Astrocyte of the spinal cord (primary cell): ENCODE measurements at regions not wholly inside any gene's neighbourhood (a gene's known extent, or its start where the extent isn't known, plus 50 kb on each side); places are given as distances from the start of the nearest gene placed in this dataset.

Source experiments
- DNase-seq: peaks from one replicate; pipeline ENCODE4 v3.0.0; 2011; ENCODE audit warnings: low read depth, low spot score
- H3K4me3 ChIP-seq: 2 replicates; pipeline ENCODE4 v1.5.1; 2011; ENCODE audit warnings: low read depth, mild to moderate bottlenecking, low read length, moderate library complexity
- CTCF ChIP-seq: IDR thresholded peaks from 2 replicates; pipeline ENCODE4 v1.5.1; 2012; ENCODE audit warnings: low read depth, mild to moderate bottlenecking, low read length, inconsistent platforms
- in situ Hi-C: cut with HindIII; loops from 2 replicates; pipeline ENCODE4 v1.10.0; 2017; ENCODE audit warnings: low sequenced_read_pairs

- no peak for DNase-seq
- H3K4me3 ChIP-seq = no peak overlapping the region
- no peak for TF ChIP-seq CTCF
- in situ Hi-C loops = no loop called here
These were observed 703.1 kb downstream of the MCTP2 start for GRCh38 chr15:94934440-94934839.

GRCh38 chr15:94937242-94937641, 705.9 kb downstream of the MCTP2 start:
- in situ Hi-C loops = no loop called here
- no peak overlapping the region for H3K4me3 ChIP-seq
- DNase-seq = no peak
- TF ChIP-seq CTCF = no peak

- no peak overlapping the region for H3K4me3 ChIP-seq
- TF ChIP-seq CTCF = no peak
- DNase-seq = no peak
- in situ Hi-C loops = no loop called here
These were observed 712.5 kb downstream of the MCTP2 start for GRCh38 chr15:94943888-94944287.

- no peak for TF ChIP-seq CTCF
- in situ Hi-C loops = no loop called here
- H3K4me3 ChIP-seq = no peak overlapping the region
- DNase-seq = no peak
These were observed 720.2 kb downstream of the MCTP2 start for GRCh38 chr15:94951538-94951937.

- no peak overlapping the region for H3K4me3 ChIP-seq
- DNase-seq = no peak
- in situ Hi-C loops = no loop called here
- TF ChIP-seq CTCF = no peak
These were observed 732.6 kb downstream of the MCTP2 start for GRCh38 chr15:94963953-94964352.

- DNase-seq = no peak
- TF ChIP-seq CTCF = no peak
- no peak overlapping the region for H3K4me3 ChIP-seq
- in situ Hi-C loops = no loop called here
These were observed 734.2 kb downstream of the MCTP2 start for GRCh38 chr15:94965593-94965992.

- TF ChIP-seq CTCF = no peak
- H3K4me3 ChIP-seq = no peak overlapping the region
- no peak for DNase-seq
- in situ Hi-C loops = no loop called here
These were observed 736.8 kb downstream of the MCTP2 start for GRCh38 chr15:94968133-94968532.
